HFF-Myc (cell line): ENCODE measurements at regions not wholly inside any gene's neighbourhood (a gene's known extent, or its start where the extent isn't known, plus 50 kb on each side); places are given as distances from the start of the nearest gene placed in this dataset.

Experiments used
- DNase-seq: peaks from one replicate; pipeline ENCODE4 v3.0.0-alpha.2; 2011; ENCODE audit warnings: low read depth; ENCODE audit errors: extremely low read depth
- H3K4me3 ChIP-seq: replicated peaks from 2 replicates; pipeline ENCODE4 v1.5.1; 2011; ENCODE audit warnings: low read depth, mild to moderate bottlenecking, control low read depth, low read length
- CTCF ChIP-seq: IDR thresholded peaks from 2 replicates; pipeline ENCODE4 v1.5.1; 2012; ENCODE audit warnings: mild to moderate bottlenecking, low read depth, low read length, control low read depth; ENCODE audit errors: missing control alignments

DNA sequence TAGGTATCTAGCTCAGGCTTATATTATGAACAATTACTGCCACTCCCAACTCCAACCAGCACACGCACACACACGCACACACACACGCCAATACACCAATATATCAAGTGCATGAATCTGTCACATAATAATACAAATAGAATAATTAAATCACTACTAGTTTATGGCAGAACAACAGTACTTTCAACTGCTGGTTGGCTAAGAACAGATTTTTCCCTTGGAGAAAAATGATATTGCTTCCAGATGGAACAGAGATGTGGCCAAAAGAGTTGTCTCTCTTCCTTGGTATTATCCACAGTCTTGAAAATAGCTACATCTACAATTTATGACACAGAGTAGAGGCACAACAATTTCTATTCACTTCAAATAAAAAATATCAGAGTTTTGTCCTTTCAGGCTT, 538.3 kb upstream of the FAT3 start:
- no peak overlapping the region for H3K4me3 ChIP-seq
- TF ChIP-seq CTCF, result no peak
- no peak for DNase-seq

GRCh38 chr11:91673705-91674104, 550.9 kb upstream of the FAT3 start:
- no peak overlapping the region for H3K4me3 ChIP-seq
- no peak for TF ChIP-seq CTCF

DNA sequence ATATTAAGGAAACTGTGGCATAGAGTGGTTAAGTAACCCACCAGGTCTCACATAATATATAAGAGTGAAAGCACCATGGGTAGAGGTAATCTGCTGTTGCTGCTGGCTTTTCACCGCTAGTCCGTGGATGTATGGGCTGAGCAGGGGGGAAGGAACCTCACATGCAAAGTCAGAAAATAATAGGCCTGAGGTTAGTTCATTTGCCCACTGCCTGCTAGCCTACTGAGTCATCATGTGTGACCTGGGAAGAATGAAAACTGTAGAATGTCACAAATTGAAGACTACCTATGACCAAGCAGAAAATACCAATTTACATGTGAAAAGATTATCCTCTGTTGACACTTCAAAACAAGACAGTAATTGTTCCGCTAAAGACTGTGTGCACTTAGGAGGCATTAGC, 560.1 kb upstream of the FAT3 start:
- no peak overlapping the region for H3K4me3 ChIP-seq
- TF ChIP-seq CTCF, result no peak
- DNase-seq, result no peak

More at GRCh38 chr11:91673705-91674104, 550.9 kb upstream of the FAT3 start:
- no peak for DNase-seq

DNA sequence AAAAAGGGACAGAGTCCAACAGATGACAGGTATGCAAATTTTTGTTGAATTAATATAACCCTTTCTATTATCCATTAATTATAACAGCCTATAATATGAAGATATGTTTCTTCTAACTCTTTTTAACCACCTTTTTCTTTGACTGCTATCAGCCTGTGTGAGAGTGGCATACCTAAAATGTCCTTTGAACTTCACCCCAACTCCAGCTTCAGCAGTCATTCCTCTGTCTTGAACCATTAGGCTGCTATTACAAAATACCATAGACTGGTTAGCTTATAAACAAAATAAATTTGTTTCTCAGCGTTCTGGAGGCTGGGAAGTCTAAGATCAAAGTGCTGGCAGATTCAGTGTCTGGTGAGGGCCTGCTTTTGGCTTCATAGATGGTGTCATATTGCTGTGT, 564.6 kb upstream of the FAT3 start:
- DNase-seq, result no peak
- no peak for TF ChIP-seq CTCF

GRCh38 chr11:91654686-91655085, 569.9 kb upstream of the FAT3 start:
- no peak for TF ChIP-seq CTCF
- H3K4me3 ChIP-seq, result no peak overlapping the region
- DNase-seq, result no peak

More for the DNA sequence above, 564.6 kb upstream of the FAT3 start:
- no peak overlapping the region for H3K4me3 ChIP-seq

- no peak for DNase-seq
- TF ChIP-seq CTCF, result no peak
- H3K4me3 ChIP-seq, result no peak overlapping the region
Measured at GRCh38 chr11:91653079-91653754, 571.4 kb upstream of the FAT3 start.

DNA sequence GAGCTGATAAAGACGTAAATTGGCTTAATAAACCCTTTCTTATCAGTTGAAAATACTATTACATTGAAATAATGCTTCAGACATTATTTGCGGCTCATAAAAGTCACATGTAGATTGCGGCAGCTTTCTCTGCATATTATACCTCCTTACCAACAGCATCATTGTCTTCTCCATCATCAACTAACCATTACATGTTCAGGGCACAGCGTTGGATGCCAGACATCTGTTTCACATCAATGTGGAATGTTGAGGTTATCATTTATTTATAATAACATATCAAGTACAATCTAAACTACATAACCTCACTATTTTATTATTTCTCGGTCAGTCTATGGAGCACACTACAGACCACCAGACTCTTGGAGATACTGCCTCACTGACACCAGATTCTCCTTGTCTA, 573.8 kb upstream of the FAT3 start:
- DNase-seq, result no peak
- TF ChIP-seq CTCF, result no peak
- no peak overlapping the region for H3K4me3 ChIP-seq
